Stimulated activated CD4-positive, alpha-beta T cell treated with anti-CD3 and anti-CD28 coated beads, TNF-alpha, amount 100 ng/mL, for 24 hours (primary cell): ENCODE measurements at regions not wholly inside any gene's neighbourhood (a gene's known extent, or its start where the extent isn't known, plus 50 kb on each side); places are given as distances from the start of the nearest gene placed in this dataset.
"Not testable (repeated sequence)": the region's sequence is repeated elsewhere in the genome, so short reads cannot be mapped to it uniquely, and the experiment has no call there.

Experiments
- DNase-seq, 3 experiments: peaks; one replicate each; pipeline ENCODE4 v3.0.0-alpha.2; 2020; ENCODE audit warnings: low read depth in 3 of 3

GRCh38 chr14:47901141-47901540 is 225.7 kb upstream of the MDGA2 start:
- DNase-seq, result not testable (repeated sequence)

- DNase-seq, result no peak
These were observed 224.3 kb upstream of the MDGA2 start for GRCh38 chr14:47899685-47900084.

- DNase-seq, result no peak
These were observed 198.9 kb upstream of the MDGA2 start for GRCh38 chr14:47874350-47874749.

- no peak for DNase-seq
These were observed 197.2 kb upstream of the MDGA2 start for GRCh38 chr14:47872588-47872987.

GRCh38 chr14:47863441-47863840 is 188.0 kb upstream of the MDGA2 start:
- no peak for DNase-seq

- no peak for DNase-seq
These were observed 182.2 kb upstream of the MDGA2 start for GRCh38 chr14:47857646-47858045.

GRCh38 chr14:47852278-47852677 is 176.9 kb upstream of the MDGA2 start:
- DNase-seq, result no peak

GRCh38 chr14:47846008-47846407 is 170.6 kb upstream of the MDGA2 start:
- no peak for DNase-seq

- no peak for DNase-seq
These were observed 167.8 kb upstream of the MDGA2 start for GRCh38 chr14:47843236-47843635.

- DNase-seq, result no peak
These were observed 157.6 kb upstream of the MDGA2 start for GRCh38 chr14:47833011-47833410.

GRCh38 chr14:47826809-47827208 is 151.4 kb upstream of the MDGA2 start:
- DNase-seq, result no peak

- DNase-seq, result no peak
These were observed 146.9 kb upstream of the MDGA2 start for GRCh38 chr14:47822326-47822725.

GRCh38 chr14:47821135-47821534 is 145.7 kb upstream of the MDGA2 start:
- DNase-seq, result no peak

GRCh38 chr14:47790477-47790876 is 115.1 kb upstream of the MDGA2 start:
- DNase-seq, result no peak

GRCh38 chr14:47785058-47785457 is 109.7 kb upstream of the MDGA2 start:
- DNase-seq, result no peak

GRCh38 chr14:47778631-47779030 is 103.2 kb upstream of the MDGA2 start:
- DNase-seq, result no peak

GRCh38 chr14:47772652-47773051 is 97.2 kb upstream of the MDGA2 start:
- DNase-seq, result no peak

- DNase-seq, result no peak
These were observed 87.9 kb upstream of the MDGA2 start for GRCh38 chr14:47763188-47763854.

GRCh38 chr14:47746986-47747385 is 71.6 kb upstream of the MDGA2 start:
- no peak for DNase-seq

GRCh38 chr14:47744155-47744554 is 68.8 kb upstream of the MDGA2 start:
- no peak for DNase-seq

GRCh38 chr14:47739541-47739940 is 64.1 kb upstream of the MDGA2 start:
- no peak for DNase-seq

GRCh38 chr14:47730296-47730695 is 54.9 kb upstream of the MDGA2 start:
- no peak for DNase-seq
